ENCODE measurements at regions not wholly inside any gene's neighbourhood (a gene's known extent, or its start where the extent isn't known, plus 50 kb on each side); places are given as distances from the start of the nearest gene placed in this dataset.

DNA sequence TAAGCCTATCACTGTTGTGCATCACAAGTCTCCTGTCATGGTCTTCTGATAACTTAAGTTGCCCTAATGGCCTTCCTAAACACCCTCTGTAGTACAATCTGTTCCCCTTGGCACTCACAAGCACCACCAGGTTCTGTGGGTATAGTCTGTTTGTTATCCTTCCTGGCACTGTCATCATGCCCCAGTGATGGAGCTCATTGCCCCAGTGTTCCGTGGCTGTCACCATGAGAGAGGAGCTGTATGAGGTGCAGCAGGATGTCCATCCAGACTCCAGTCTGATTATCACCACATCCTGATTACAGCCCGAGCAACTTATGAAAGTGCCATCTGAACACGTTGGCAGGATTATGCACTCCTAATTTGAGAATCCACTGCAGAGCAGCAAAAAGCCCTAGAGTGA lies 380.1 kb downstream of the FRK start:
- peaks cover 6% of the 10 kb centered on the region for H3K9me3 ChIP-seq (replicated peaks; ENCODE audit: control insufficient read depth, insufficient read depth, low read length)
- H3K4me3 ChIP-seq (replicated peaks in 1 of 3; ENCODE audit: insufficient read depth in 1 of 3, low read depth in 1 of 3, low read length in 3 of 3) = no peak overlapping the region
- no peaks in the 10 kb centered on the region for H3K9me1 ChIP-seq (replicated peaks; ENCODE audit: control insufficient read depth, extremely low read depth, insufficient read depth, low read length)
- H3K36me3 ChIP-seq (ENCODE audit: control insufficient read depth in 2 of 2, extremely low read depth in 1 of 2, insufficient read depth in 2 of 2, low read length in 2 of 2) = no peaks in the 10 kb centered on the region
- H3K9ac ChIP-seq (replicated peaks; ENCODE audit: extremely low read depth, insufficient read depth, low read length) = no peak overlapping the region
- no peaks in the 10 kb centered on the region for H3K4me1 ChIP-seq (ENCODE audit: control insufficient read depth, extremely low read depth, insufficient read depth, low read length)
- BruUV-seq (replicated peaks) = no TSS peak
- no peak for DNase-seq (ENCODE audit: low read depth, low spot score)
- no peak overlapping the region for H3K4me2 ChIP-seq (ENCODE audit: insufficient read depth, low read length)
- TF ChIP-seq FOS (IDR thresholded peaks at IDR 0.05; ENCODE audit: borderline replicate concordance, insufficient read depth, low read length) (no peak), POLR2AphosphoS5 (IDR thresholded peaks at IDR 0.05; ENCODE audit: insufficient read depth, low read depth, low read length) (no peak), MYC (IDR thresholded peaks at IDR 0.05; ENCODE audit: low read depth, low read length) (no peak), JUN (IDR thresholded peaks at IDR 0.05; ENCODE audit: borderline replicate concordance, insufficient read depth, insufficient read length, low read depth) (no peak), POLR2A (IDR thresholded peaks at IDR 0.05; ENCODE audit: low read depth, low read length) (no peak), EZH2 (IDR thresholded peaks at IDR 0.05; ENCODE audit: borderline replicate concordance, low read depth, low read length, severe bottlenecking) (no peak), GATA2 (IDR thresholded peaks at IDR 0.05; ENCODE audit: insufficient read depth, insufficient read length, low read depth, low read length) (no peak)
- TF ChIP-seq, protein P1, sequence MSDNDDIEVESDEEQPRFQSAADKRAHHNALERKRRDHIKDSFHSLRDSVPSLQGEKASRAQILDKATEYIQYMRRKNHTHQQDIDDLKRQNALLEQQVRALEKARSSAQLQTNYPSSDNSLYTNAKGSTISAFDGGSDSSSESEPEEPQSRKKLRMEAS (IDR thresholded peaks at IDR 0.05; ENCODE audit: insufficient read depth, insufficient read length) = no peak
- TF ChIP-seq, protein P2, sequence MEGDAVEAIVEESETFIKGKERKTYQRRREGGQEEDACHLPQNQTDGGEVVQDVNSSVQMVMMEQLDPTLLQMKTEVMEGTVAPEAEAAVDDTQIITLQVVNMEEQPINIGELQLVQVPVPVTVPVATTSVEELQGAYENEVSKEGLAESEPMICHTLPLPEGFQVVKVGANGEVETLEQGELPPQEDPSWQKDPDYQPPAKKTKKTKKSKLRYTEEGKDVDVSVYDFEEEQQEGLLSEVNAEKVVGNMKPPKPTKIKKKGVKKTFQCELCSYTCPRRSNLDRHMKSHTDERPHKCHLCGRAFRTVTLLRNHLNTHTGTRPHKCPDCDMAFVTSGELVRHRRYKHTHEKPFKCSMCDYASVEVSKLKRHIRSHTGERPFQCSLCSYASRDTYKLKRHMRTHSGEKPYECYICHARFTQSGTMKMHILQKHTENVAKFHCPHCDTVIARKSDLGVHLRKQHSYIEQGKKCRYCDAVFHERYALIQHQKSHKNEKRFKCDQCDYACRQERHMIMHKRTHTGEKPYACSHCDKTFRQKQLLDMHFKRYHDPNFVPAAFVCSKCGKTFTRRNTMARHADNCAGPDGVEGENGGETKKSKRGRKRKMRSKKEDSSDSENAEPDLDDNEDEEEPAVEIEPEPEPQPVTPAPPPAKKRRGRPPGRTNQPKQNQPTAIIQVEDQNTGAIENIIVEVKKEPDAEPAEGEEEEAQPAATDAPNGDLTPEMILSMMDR (IDR thresholded peaks at IDR 0.05; ENCODE audit: extremely low read depth in 1 of 2, insufficient read depth in 1 of 2, low read depth in 1 of 2, low read length in 2 of 2) = no peak
- CTCF ChIA-PET = no interaction called here
- no peak overlapping the region for H3K27ac ChIP-seq (ENCODE audit: insufficient read depth, low read depth, low read length)
- POLR2A ChIA-PET = no interaction called here
- no peak overlapping the region for H2AFZ ChIP-seq (ENCODE audit: low read depth, low read length)
- FAIRE-seq = no peak
- H3K79me2 ChIP-seq (ENCODE audit: control insufficient read depth, insufficient read depth, low read length) = no peaks in the 10 kb centered on the region
- H4K20me1 ChIP-seq (replicated peaks; ENCODE audit: control insufficient read depth, extremely low read depth, insufficient read depth, low read length) = no peaks in the 10 kb centered on the region
- intact Hi-C loops (cut with micrococcal nuclease) = no loop called here
- dilution Hi-C loops (cut with MboI; ENCODE audit: extremely low pct_ligation_motif_present, low sequenced_read_pairs) = no loop called here
- no peaks in the 10 kb centered on the region for H3K27me3 ChIP-seq (ENCODE audit: control insufficient read depth in 2 of 2, insufficient read depth in 2 of 2, low read length in 2 of 2)
